ENCODE measurements at regions not wholly inside any gene's neighbourhood (a gene's known extent, or its start where the extent isn't known, plus 50 kb on each side); places are given as distances from the start of the nearest gene placed in this dataset.

- DNase-seq (ENCODE audit: low read depth): no peak
These were observed 51.9 kb upstream of the TSPAN11 start for GRCh38 chr12:30874455-30875321.

- no peak for DNase-seq (ENCODE audit: low read depth)
These were observed 55.9 kb upstream of the TSPAN11 start for GRCh38 chr12:30870491-30871265.

- DNase-seq (ENCODE audit: low read depth): no peak
These were observed 59.1 kb upstream of the TSPAN11 start for GRCh38 chr12:30867415-30867814.

- DNase-seq (ENCODE audit: low read depth): no peak
These were observed 60.3 kb upstream of the TSPAN11 start for GRCh38 chr12:30866256-30866655.

- DNase-seq (ENCODE audit: low read depth): no peak
These were observed 62.7 kb upstream of the TSPAN11 start for GRCh38 chr12:30863839-30864238.

- DNase-seq (ENCODE audit: low read depth): no peak
These were observed 64.1 kb upstream of the TSPAN11 start for GRCh38 chr12:30862486-30862885.

- DNase-seq (ENCODE audit: low read depth): no peak
These were observed 67.3 kb upstream of the TSPAN11 start for GRCh38 chr12:30859226-30859625.

- no peak for DNase-seq (ENCODE audit: low read depth)
These were observed 68.1 kb upstream of the TSPAN11 start for GRCh38 chr12:30858471-30858870.

- DNase-seq (ENCODE audit: low read depth): no peak
These were observed 72.9 kb upstream of the TSPAN11 start for GRCh38 chr12:30853561-30854133.

GRCh38 chr12:30850684-30851083, 75.9 kb upstream of the TSPAN11 start:
- no peak for DNase-seq (ENCODE audit: low read depth)

- DNase-seq (ENCODE audit: low read depth): no peak
These were observed 79.3 kb upstream of the TSPAN11 start for GRCh38 chr12:30847259-30847658.

GRCh38 chr12:30846776-30847175, 79.8 kb upstream of the TSPAN11 start:
- no peak for DNase-seq (ENCODE audit: low read depth)

GRCh38 chr12:30845676-30846075, 80.9 kb upstream of the TSPAN11 start:
- DNase-seq (ENCODE audit: low read depth): no peak

- DNase-seq (ENCODE audit: low read depth): no peak
These were observed 83.3 kb upstream of the TSPAN11 start for GRCh38 chr12:30843211-30843610.

GRCh38 chr12:30840715-30841114, 85.8 kb upstream of the TSPAN11 start:
- DNase-seq (ENCODE audit: low read depth): no peak

- no peak for DNase-seq (ENCODE audit: low read depth)
These were observed 85.0 kb upstream of the CAPRIN2 start for GRCh38 chr12:30839643-30840220.

GRCh38 chr12:30837595-30837994, 82.8 kb upstream of the CAPRIN2 start:
- no peak for DNase-seq (ENCODE audit: low read depth)

- no peak for DNase-seq (ENCODE audit: low read depth)
These were observed 82.1 kb upstream of the CAPRIN2 start for GRCh38 chr12:30836656-30837445.

GRCh38 chr12:30835216-30835615, 80.5 kb upstream of the CAPRIN2 start:
- DNase-seq (ENCODE audit: low read depth): no peak

GRCh38 chr12:30830751-30831150, 76.0 kb upstream of the CAPRIN2 start:
- DNase-seq (ENCODE audit: low read depth): no peak

GRCh38 chr12:30829876-30830275, 75.1 kb upstream of the CAPRIN2 start:
- no peak for DNase-seq (ENCODE audit: low read depth)

GRCh38 chr12:30828686-30829085, 73.9 kb upstream of the CAPRIN2 start:
- no peak for DNase-seq (ENCODE audit: low read depth)
